ENCODE measurements at regions not wholly inside any gene's neighbourhood (a gene's known extent, or its start where the extent isn't known, plus 50 kb on each side); places are given as distances from the start of the nearest gene placed in this dataset.

- no peak for TF ChIP-seq POLR2A (IDR thresholded peaks at IDR 0.05)
- no peak for TF ChIP-seq CTCF (IDR thresholded peaks at IDR 0.05)
- intact Hi-C loops (cut with DNase I) = no loop called here
- Histone ChIP-seq H3K36me3 (no peaks in the 10 kb centered on the region), H3K4me3 (replicated peaks in 1 of 3) (no peak overlapping the region), H3K4me1 (peaks cover 27 to 31% of the 10 kb centered on the region in 2 donors), H3K9me3 (no peaks in the 10 kb centered on the region), H3K27ac (no peak overlapping the region), H3K27me3 (no peaks in the 10 kb centered on the region)
- DNase-seq = no peak
- WGBS, 2 donors = 81 to 82% methylated on average over 10 of the region's 10 CpGs
These were observed 169.7 kb upstream of the RAB4A start for GRCh38 chr1:229101011-229101871.

- Histone ChIP-seq H3K4me1 (peaks cover 42 to 43% of the 10 kb centered on the region in 2 donors), H3K9me3 (no peaks in the 10 kb centered on the region), H3K27ac (no peak overlapping the region), H3K4me3 (replicated peaks in 1 of 3) (no peak overlapping the region), H3K27me3 (no peaks in the 10 kb centered on the region), H3K36me3 (no peaks in the 10 kb centered on the region)
- WGBS, 2 donors = 75 to 95% methylated on average over 2 of the region's 2 CpGs
- TF ChIP-seq POLR2A (IDR thresholded peaks at IDR 0.05) (no peak), CTCF (IDR thresholded peaks at IDR 0.05) (no peak)
- DNase-seq = no peak
- intact Hi-C loops (cut with DNase I) = no loop called here
These were observed 168.0 kb upstream of the RAB4A start for GRCh38 chr1:229102741-229103391.

GRCh38 chr1:229104654-229105053 is 166.3 kb upstream of the RAB4A start:
- TF ChIP-seq CTCF (IDR thresholded peaks at IDR 0.05) (no peak), POLR2A (IDR thresholded peaks at IDR 0.05) (no peak)
- Histone ChIP-seq H3K4me3 (replicated peaks in 1 of 3) (no peak overlapping the region), H3K4me1 (peaks cover 47 to 50% of the 10 kb centered on the region in 2 donors), H3K27ac (no peak overlapping the region), H3K27me3 (no peaks in the 10 kb centered on the region), H3K36me3 (no peaks in the 10 kb centered on the region), H3K9me3 (no peaks in the 10 kb centered on the region)
- 91 to 92% methylated on average over 2 of the region's 2 CpGs for WGBS, 2 donors
- no peak for DNase-seq
- intact Hi-C loops (cut with DNase I) = no loop called here

- Histone ChIP-seq H3K36me3 (no peaks in the 10 kb centered on the region), H3K9me3 (no peaks in the 10 kb centered on the region), H3K4me1 (peaks cover 52 to 54% of the 10 kb centered on the region in 2 donors), H3K27me3 (no peaks in the 10 kb centered on the region), H3K27ac (no peak overlapping the region), H3K4me3 (replicated peaks in 1 of 3) (no peak overlapping the region)
- TF ChIP-seq CTCF (IDR thresholded peaks at IDR 0.05) (no peak), POLR2A (IDR thresholded peaks at IDR 0.05) (no peak)
- intact Hi-C loops (cut with DNase I) = no loop called here
- 79 to 91% methylated on average over 3 of the region's 3 CpGs for WGBS, 2 donors
- DNase-seq = no peak
These were observed 165.8 kb upstream of the RAB4A start for GRCh38 chr1:229105109-229105508.
